GM23338 (cell line): ENCODE measurements at regions not wholly inside any gene's neighbourhood (a gene's known extent, or its start where the extent isn't known, plus 50 kb on each side); places are given as distances from the start of the nearest gene placed in this dataset.

ENCODE experiments used
- ATAC-seq: fragments of 200-7000 bp; cut with Tn5 transposase; 3 replicates; pipeline ENCODE4 v1.9.1; 2020
- DNase-seq: peaks from one replicate; pipeline ENCODE4 v3.0.0-alpha.2; 2015; ENCODE audit warnings: low spot score
- H2AFZ ChIP-seq: fragments of 200-600 bp; sonication (generic); 2 replicates; pipeline ENCODE4 v1.8.0; 2016; ENCODE audit warnings: antibody characterized with exemption, mild to moderate bottlenecking, moderate library complexity
- H3F3A ChIP-seq: fragments of 200-600 bp; sonication (generic); replicated peaks from 2 replicates; pipeline ENCODE4 v1.8.0; 2017; ENCODE audit warnings: antibody characterized with exemption, mixed run types, low read depth
- H3K27ac ChIP-seq: fragments of 200-600 bp; sonication (generic); 2 replicates; pipeline ENCODE4 v1.6.1; 2016; ENCODE audit warnings: low read depth
- H3K27me3 ChIP-seq: fragments of 200-600 bp; sonication (generic); 2 replicates; pipeline ENCODE4 v1.8.0; 2016; ENCODE audit warnings: mild to moderate bottlenecking, mixed run types, moderate library complexity; ENCODE audit not compliant: insufficient read depth
- H3K36me3 ChIP-seq: fragments of 200-600 bp; sonication (generic); 2 replicates; pipeline ENCODE4 v1.8.0; 2016; ENCODE audit warnings: mild to moderate bottlenecking; ENCODE audit not compliant: insufficient read depth
- H3K4me1 ChIP-seq: fragments of 200-600 bp; sonication (generic); 2 replicates; pipeline ENCODE4 v1.8.0; 2016; ENCODE audit warnings: mild to moderate bottlenecking, moderate library complexity; ENCODE audit not compliant: insufficient read depth
- H3K4me2 ChIP-seq: fragments of 200-600 bp; sonication (generic); 2 replicates; pipeline ENCODE4 v1.7.1; 2017; ENCODE audit warnings: mixed run types
- H3K4me3 ChIP-seq: fragments of 200-600 bp; sonication (generic); 2 replicates; pipeline ENCODE4 v1.6.1; 2016; ENCODE audit warnings: mixed run types
- H3K79me2 ChIP-seq: fragments of 200-600 bp; sonication (generic); replicated peaks from 2 replicates; pipeline ENCODE4 v1.8.0; 2017; ENCODE audit warnings: mild to moderate bottlenecking; ENCODE audit not compliant: insufficient read depth
- H3K9me2 ChIP-seq: fragments of 200-600 bp; sonication (generic); 2 replicates; pipeline ENCODE4 v1.8.0; 2017; ENCODE audit not compliant: insufficient read depth
- H4K20me1 ChIP-seq: fragments of 200-600 bp; sonication (generic); replicated peaks from 2 replicates; pipeline ENCODE4 v1.8.0; 2017; ENCODE audit warnings: mild to moderate bottlenecking; ENCODE audit not compliant: insufficient read depth
- H3K27ac Mint-ChIP-seq: 2 replicates; pipeline ENCODE4 v1.8.0; 2020; ENCODE audit warnings: inconsistent platforms, mild to moderate bottlenecking, moderate library complexity, mixed read lengths
- H3K27me3 Mint-ChIP-seq: 3 replicates; pipeline ENCODE4 v1.8.0; 2022; ENCODE audit warnings: low read depth, mild to moderate bottlenecking, moderate library complexity, mixed read lengths, inconsistent platforms; ENCODE audit not compliant: insufficient read depth, poor library complexity
- H3K36me3 Mint-ChIP-seq: 3 replicates; pipeline ENCODE4 v1.8.0; 2021; ENCODE audit warnings: low read depth, mild to moderate bottlenecking, inconsistent platforms, moderate library complexity, mixed read lengths
- H3K4me1 Mint-ChIP-seq: 3 replicates; pipeline ENCODE4 v1.8.0; 2020; ENCODE audit warnings: mild to moderate bottlenecking, inconsistent platforms, mixed read lengths
- H3K4me3 Mint-ChIP-seq: 3 replicates; pipeline ENCODE4 v1.8.0; 2021; ENCODE audit warnings: moderate library complexity, mild to moderate bottlenecking, inconsistent platforms, mixed read lengths
- H3K9me3 Mint-ChIP-seq: 3 replicates; pipeline ENCODE4 v1.8.0; 2020; ENCODE audit warnings: moderate library complexity, mild to moderate bottlenecking, inconsistent platforms, mixed read lengths
- CREB1 ChIP-seq: fragments of 250-450 bp; sonication (Bioruptor Pico); IDR thresholded peaks from 2 replicates; pipeline ENCODE4 v1.5.0; 2020; ENCODE audit warnings: low read depth, mild to moderate bottlenecking, moderate library complexity
- CTCF ChIP-seq, 2 experiments: fragments of 200-600 bp in 1 of 2; sonication (generic) in 1 of 2; conservative IDR thresholded peaks; 2 replicates each; pipeline versions ENCODE4 v1.5.1 to v1.6.1; 2016 to 2017; ENCODE audit warnings: antibody characterized with exemption in 2 of 2, low read depth in 2 of 2, mild to moderate bottlenecking in 2 of 2, moderate library complexity in 1 of 2
- ETS1 ChIP-seq: IDR thresholded peaks from 2 replicates; pipeline ENCODE4 v1.6.1; 2016; ENCODE audit warnings: antibody characterized with exemption
- EZH2 ChIP-seq: fragments of 200-600 bp; sonication (generic); IDR thresholded peaks from one replicate; pipeline ENCODE4 v1.8.0; 2017; ENCODE audit warnings: antibody characterized with exemption, mild to moderate bottlenecking, low read depth; ENCODE audit not compliant: unreplicated experiment
- EZH2phosphoT487 ChIP-seq: fragments of 200-600 bp; sonication (generic); IDR thresholded peaks from one replicate; pipeline ENCODE4 v1.8.1; 2018; ENCODE audit warnings: antibody characterized with exemption; ENCODE audit not compliant: unreplicated experiment
- JUNB ChIP-seq: IDR thresholded peaks from one replicate; pipeline ENCODE4 v1.6.1; 2016; ENCODE audit warnings: antibody characterized with exemption; ENCODE audit not compliant: unreplicated experiment
- NANOG ChIP-seq: IDR thresholded peaks from 2 replicates; pipeline ENCODE4 v1.6.1; 2016; ENCODE audit warnings: antibody characterized with exemption, borderline replicate concordance
- POLR2AphosphoS5 ChIP-seq: IDR thresholded peaks from 2 replicates; pipeline ENCODE4 v1.6.1; 2016; ENCODE audit warnings: antibody characterized with exemption, low read depth
- REST ChIP-seq: IDR thresholded peaks from one replicate; pipeline ENCODE4 v1.6.1; 2018; ENCODE audit warnings: antibody characterized with exemption; ENCODE audit not compliant: unreplicated experiment
- STAT1 ChIP-seq: IDR thresholded peaks from one replicate; pipeline ENCODE4 v1.6.1; 2016; ENCODE audit warnings: antibody characterized with exemption; ENCODE audit not compliant: unreplicated experiment
- ZNF114 ChIP-seq: fragments of 250-450 bp; sonication (Bioruptor Pico); IDR thresholded peaks from 2 replicates; pipeline ENCODE4 v1.5.0; 2020; ENCODE audit warnings: mild to moderate bottlenecking, moderate library complexity
- ZNF331 ChIP-seq: fragments of 250-450 bp; sonication (Bioruptor Pico); IDR thresholded peaks from 2 replicates; pipeline ENCODE4 v1.5.0; 2020; ENCODE audit warnings: low read depth, mild to moderate bottlenecking, moderate library complexity
- ZNF462 ChIP-seq: fragments of 250-450 bp; sonication (Bioruptor Pico); IDR thresholded peaks from 2 replicates; pipeline ENCODE4 v1.5.0; 2020; ENCODE audit warnings: mild to moderate bottlenecking, moderate library complexity

- Histone ChIP-seq H4K20me1 (no peaks in the 10 kb centered on the region), H3K4me1 (no peaks in the 10 kb centered on the region), H3K4me2 (no peak overlapping the region), H3F3A (no peaks in the 10 kb centered on the region), H3K79me2 (no peaks in the 10 kb centered on the region), H3K4me3 (no peak overlapping the region), H3K9me2 (no peaks in the 10 kb centered on the region), H3K27ac (no peak overlapping the region), H3K36me3 (no peaks in the 10 kb centered on the region), H3K27me3 (no peaks in the 10 kb centered on the region), H2AFZ (no peak overlapping the region)
- no peaks in the 10 kb centered on the region for H3K36me3 Mint-ChIP-seq
- no peak overlapping the region for H3K4me3 Mint-ChIP-seq
- DNase-seq (no peak), ATAC-seq (no peak)
- no peaks in the 10 kb centered on the region for H3K4me1 Mint-ChIP-seq
- H3K27ac Mint-ChIP-seq: no peak overlapping the region
- H3K9me3 Mint-ChIP-seq: no peaks in the 10 kb centered on the region
- H3K27me3 Mint-ChIP-seq: no peaks in the 10 kb centered on the region
- no peak for TF ChIP-seq CREB1
- no peak for TF ChIP-seq ETS1
- no peak for TF ChIP-seq REST
- no peak for TF ChIP-seq EZH2
- TF ChIP-seq STAT1: no peak
- TF ChIP-seq ZNF462 (CRISPR knock-in tag): no peak
- no peak for TF ChIP-seq ZNF331 (CRISPR knock-in tag)
- no peak for TF ChIP-seq NANOG
- no peak for TF ChIP-seq POLR2AphosphoS5
- no peak for TF ChIP-seq EZH2phosphoT487
- no peak for TF ChIP-seq CTCF (conservative IDR thresholded peaks at IDR 0.05; ENCODE audit: low read depth in 2 of 2)
- no peak for TF ChIP-seq ZNF114 (CRISPR knock-in tag)
- TF ChIP-seq JUNB: no peak
Measured at GRCh38 chr3:166340604-166341266, 503.5 kb upstream of the BCHE start.
